HL-60 (cell line): ENCODE measurements at regions not wholly inside any gene's neighbourhood (a gene's known extent, or its start where the extent isn't known, plus 50 kb on each side); places are given as distances from the start of the nearest gene placed in this dataset.
"Not testable (repeated sequence)": the region's sequence is repeated elsewhere in the genome, so short reads cannot be mapped to it uniquely, and the experiment has no call there.

ENCODE experiments used
- DNase-seq, 2 experiments: peaks; one replicate each; pipeline ENCODE4 v3.0.0-alpha.2; 2010 to 2020; ENCODE audit warnings: low read depth in 1 of 2, low spot score in 1 of 2
- H3K27ac ChIP-seq: fragments of 250-450 bp; sonication (Bioruptor Pico); replicated peaks from 2 replicates; pipeline ENCODE4 v1.5.1; 2020; ENCODE audit warnings: mild to moderate bottlenecking, moderate library complexity
- H3K27me3 ChIP-seq: fragments of 250-450 bp; sonication (Bioruptor Pico); 2 replicates; pipeline ENCODE4 v1.5.1; 2021; ENCODE audit warnings: mild to moderate bottlenecking, moderate library complexity; ENCODE audit not compliant: insufficient read depth, poor library complexity, severe bottlenecking
- H3K4me3 ChIP-seq: replicated peaks from 2 replicates; pipeline ENCODE4 v1.5.1; 2011; ENCODE audit warnings: mild to moderate bottlenecking, control low read depth, low read length; ENCODE audit not compliant: insufficient read depth
- CTCF ChIP-seq: IDR thresholded peaks from one replicate; pipeline ENCODE4 v1.5.1; 2011; ENCODE audit warnings: low read length, control low read depth, inconsistent platforms; ENCODE audit not compliant: insufficient read depth
- GABPA ChIP-seq: IDR thresholded peaks from 2 replicates; pipeline ENCODE4 v1.6.1; 2012; ENCODE audit warnings: low read depth
- POLR2AphosphoS5 ChIP-seq: IDR thresholded peaks from 2 replicates; pipeline ENCODE4 v1.6.1; 2012; ENCODE audit warnings: low read depth
- REST ChIP-seq: IDR thresholded peaks from 2 replicates; pipeline ENCODE4 v1.6.1; 2012; ENCODE audit warnings: low read depth; ENCODE audit not compliant: insufficient replicate concordance
- SPI1 ChIP-seq: IDR thresholded peaks from 2 replicates; pipeline ENCODE4 v1.6.1; 2012; ENCODE audit warnings: low read depth, mild to moderate bottlenecking, borderline replicate concordance

- no peak overlapping the region for H3K4me3 ChIP-seq
- H3K27ac ChIP-seq: no peak overlapping the region
- no peaks in the 10 kb centered on the region for H3K27me3 ChIP-seq
- TF ChIP-seq CTCF: no peak
- TF ChIP-seq REST: no peak
- no peak for TF ChIP-seq SPI1
- no peak for TF ChIP-seq POLR2AphosphoS5
- TF ChIP-seq GABPA: no peak
- no peak for DNase-seq
Observed at GRCh38 chr2:116804901-116805300, 1009.6 kb upstream of the DDX18 start.

- not testable (repeated sequence) for DNase-seq, H3K27ac ChIP-seq, H3K27me3 ChIP-seq, H3K4me3 ChIP-seq
Observed at GRCh38 chr2:116806505-116806904, 1008.0 kb upstream of the DDX18 start.

GRCh38 chr2:116809109-116809508, 1005.4 kb upstream of the DDX18 start:
- TF ChIP-seq SPI1 (no peak), REST (no peak)
- no peak overlapping the region for H3K4me3 ChIP-seq
- no peak overlapping the region for H3K27ac ChIP-seq
- no peaks in the 10 kb centered on the region for H3K27me3 ChIP-seq
- DNase-seq: no peak

GRCh38 chr2:116810071-116810470, 1004.4 kb upstream of the DDX18 start:
- DNase-seq: no peak
- Histone ChIP-seq H3K27ac (no peak overlapping the region), H3K27me3 (no peaks in the 10 kb centered on the region), H3K4me3 (no peak overlapping the region)
- TF ChIP-seq GABPA: no peak
- TF ChIP-seq REST: no peak
- TF ChIP-seq SPI1: no peak
- no peak for TF ChIP-seq CTCF
